K562 (cell line): ENCODE measurements at regions not wholly inside any gene's neighbourhood (a gene's known extent, or its start where the extent isn't known, plus 50 kb on each side); places are given as distances from the start of the nearest gene placed in this dataset.

Experiments
- ATAC-seq: fragments of 200-7000 bp; cut with Tn5 transposase; 3 replicates; pipeline ENCODE4 v1.9.1; 2020; ENCODE audit warnings: moderate library complexity
- BruUV-seq: library from RNA; stranded (reverse); fragments of 400-500 nt; replicated peaks from 2 replicates; lab custom pipeline; 2021; lab: Mats Ljungman, UMichigan
- CTCF ChIA-PET: fragments of 300-600 bp; formaldehyde crosslinking; extraction: SDS; loops from one replicate; lab custom pipeline; 2021; ENCODE audit warnings: low intra/inter-chr PET ratio; lab: Yijun Ruan, JAX
- POLR2A ChIA-PET: fragments of 300-600, 350-650 bp; sonication (Branson Sonifier 250); formaldehyde crosslinking; extraction: SDS; loops from one replicate; lab custom pipeline; 2021; ENCODE audit warnings: antibody characterized with exemption, inconsistent platforms; lab: Yijun Ruan, JAX
- DNase-seq, 4 experiments: peaks; one replicate each; pipeline versions ENCODE4 v3.0.0 to v3.0.0-alpha.2; 2011 to 2018; ENCODE audit warnings: low spot score in 3 of 4, mixed read lengths in 3 of 4; ENCODE audit errors: extremely low read depth in 1 of 4
- FAIRE-seq: peaks from 2 replicates; lab custom pipeline; 2011; peaks lifted over from hg19 to GRCh38; lab: Jason Lieb, UNC
- H2AFZ ChIP-seq: 2 replicates; pipeline ENCODE4 v1.6.0; 2011; ENCODE audit warnings: low read depth, low read length, control low read depth, inconsistent platforms
- H3K27ac ChIP-seq: fragments of 200-600 bp; 3 replicates; pipeline ENCODE4 v1.8.0; 2011; ENCODE audit warnings: low read depth, mild to moderate bottlenecking, control low read depth, inconsistent platforms, low read length, moderate library complexity, mixed read lengths; ENCODE audit errors: extremely low read depth
- H3K27me3 ChIP-seq, 2 experiments: fragments of 300-600 bp in 1 of 2; 2 replicates in 1 of 2; 3 replicates in 1 of 2; pipeline versions ENCODE4 v1.6.0 to v1.8.0; 2011; ENCODE audit warnings: inconsistent platforms in 2 of 2, low read length in 2 of 2, mild to moderate bottlenecking in 1 of 2, mixed read lengths in 1 of 2, moderate library complexity in 1 of 2; ENCODE audit not compliant: control insufficient read depth in 2 of 2, insufficient read depth in 2 of 2
- H3K36me3 ChIP-seq: fragments of 300-600 bp; 3 replicates; pipeline ENCODE4 v1.8.0; 2011; ENCODE audit warnings: mild to moderate bottlenecking, low read length, inconsistent platforms; ENCODE audit not compliant: control insufficient read depth, insufficient read depth
- H3K4me1 ChIP-seq, 2 experiments: fragments of 200-600 bp in 1 of 2; replicated peaks in 1 of 2; 2 replicates in 1 of 2; 3 replicates in 1 of 2; pipeline versions ENCODE4 v1.5.1 to v1.8.0; 2011; ENCODE audit warnings: inconsistent platforms in 2 of 2, low read length in 2 of 2, mild to moderate bottlenecking in 1 of 2, mixed read lengths in 1 of 2, moderate library complexity in 1 of 2; ENCODE audit not compliant: control insufficient read depth in 2 of 2, insufficient read depth in 2 of 2
- H3K4me2 ChIP-seq: 2 replicates; pipeline ENCODE4 v1.6.1; 2011; ENCODE audit warnings: low read length, control low read depth, inconsistent platforms, mixed read lengths; ENCODE audit not compliant: insufficient read depth
- H3K4me3 ChIP-seq: fragments of 200-600 bp; sonication (generic), shearing (Covaris generic); 2 replicates; pipeline ENCODE4 v1.5.1; 2016; ENCODE audit warnings: control low read depth, inconsistent platforms
- H3K79me2 ChIP-seq: fragments of 200-600 bp; 3 replicates; pipeline ENCODE4 v1.8.0; 2011; ENCODE audit warnings: low read length, inconsistent platforms; ENCODE audit not compliant: control insufficient read depth, insufficient read depth
- H3K9ac ChIP-seq, 2 experiments: 2 replicates each; pipeline versions ENCODE4 v1.6.0 to v1.6.1; 2011; ENCODE audit warnings: low read depth in 2 of 2, low read length in 2 of 2, control low read depth in 1 of 2, inconsistent platforms in 1 of 2, mild to moderate bottlenecking in 1 of 2, mixed read lengths in 1 of 2; ENCODE audit not compliant: insufficient read depth in 1 of 2
- H3K9me1 ChIP-seq: one replicate; pipeline ENCODE4 v1.6.0; 2011; ENCODE audit warnings: inconsistent platforms, mild to moderate bottlenecking, low read length, moderate library complexity; ENCODE audit not compliant: control insufficient read depth, insufficient read depth
- H3K9me3 ChIP-seq: replicated peaks from 2 replicates; pipeline ENCODE4 v1.5.1; 2011; ENCODE audit warnings: low read depth, low read length, inconsistent platforms; ENCODE audit not compliant: control insufficient read depth, insufficient read depth
- H4K20me1 ChIP-seq: replicated peaks from 2 replicates; pipeline ENCODE4 v1.6.1; 2011; ENCODE audit warnings: low read length, inconsistent platforms, mixed read lengths; ENCODE audit not compliant: control insufficient read depth, insufficient read depth
- ARID1B ChIP-seq: fragments of 450-650 bp; IDR thresholded peaks from 2 replicates; pipeline ENCODE4 v1.6.1; 2016; ENCODE audit warnings: antibody characterized with exemption, mild to moderate bottlenecking, inconsistent platforms
- EHMT2 ChIP-seq: fragments of 450-650 bp; IDR thresholded peaks from 2 replicates; pipeline ENCODE4 v1.6.1; 2018; ENCODE audit warnings: antibody characterized with exemption
- FOXM1 ChIP-seq, 2 experiments: fragments of 450-650 bp in 1 of 2; sonication (generic) in 1 of 2; formaldehyde crosslinking in 1 of 2; IDR thresholded peaks; 2 replicates each; pipeline versions ENCODE4 v1.6.1 to v1.9.0; 2017 to 2022; ENCODE audit warnings: low read depth in 2 of 2, mild to moderate bottlenecking in 2 of 2, missing genetic modification reagents in 1 of 2, moderate library complexity in 1 of 2
- HOMEZ ChIP-seq: fragments of 250-450 bp; sonication (Bioruptor Pico); IDR thresholded peaks from 2 replicates; pipeline ENCODE4 v1.4.0; 2020; ENCODE audit warnings: mild to moderate bottlenecking, moderate library complexity
- KDM1A ChIP-seq, 2 experiments: fragments of 450-650 bp; IDR thresholded peaks; 2 replicates each; pipeline ENCODE4 v1.6.1; 2016; ENCODE audit warnings: mild to moderate bottlenecking in 2 of 2
- NR2C1 ChIP-seq, 2 experiments: fragments of 450-650 bp; IDR thresholded peaks; 2 replicates each; pipeline ENCODE4 v1.6.1; 2017; ENCODE audit warnings: mild to moderate bottlenecking in 2 of 2, antibody characterized with exemption in 1 of 2, inconsistent platforms in 1 of 2, missing compliant biosample characterization in 1 of 2, missing genetic modification characterization in 1 of 2
- PTTG1 ChIP-seq: fragments of 450-650 bp; IDR thresholded peaks from 2 replicates; pipeline ENCODE4 v1.6.1; 2016; ENCODE audit warnings: low read depth, mild to moderate bottlenecking, missing genetic modification characterization, missing compliant biosample characterization
- RBFOX2 ChIP-seq: fragments of 200-400 bp; formaldehyde crosslinking; IDR thresholded peaks from 2 replicates; pipeline ENCODE4 v1.6.1; 2017; ENCODE audit warnings: low read depth, mild to moderate bottlenecking, low read length, moderate library complexity
- RBM22 ChIP-seq: fragments of 200-400 bp; formaldehyde crosslinking; IDR thresholded peaks from 2 replicates; pipeline ENCODE4 v1.6.1; 2018; ENCODE audit warnings: low read length, low read depth; ENCODE audit not compliant: poor library complexity, severe bottlenecking
- SAP30 ChIP-seq: fragments of 200-600 bp; sonication (generic); IDR thresholded peaks from 2 replicates; pipeline ENCODE4 v1.6.1; 2012; ENCODE audit warnings: borderline replicate concordance, low read depth, mild to moderate bottlenecking, moderate library complexity, low read length, control low read depth, inconsistent platforms; ENCODE audit not compliant: insufficient read depth, poor library complexity, severe bottlenecking
- YY1 ChIP-seq, 3 experiments: IDR thresholded peaks; 2 replicates each; pipeline ENCODE4 v1.6.1; 2011; ENCODE audit warnings: low read length in 2 of 3, mild to moderate bottlenecking in 2 of 3, moderate library complexity in 2 of 3, borderline replicate concordance in 1 of 3, control low read depth in 1 of 3, low read depth in 1 of 3; ENCODE audit not compliant: insufficient read depth in 3 of 3, insufficient replicate concordance in 2 of 3, control insufficient read depth in 1 of 3, insufficient read length in 1 of 3; ENCODE audit errors: extremely low read depth in 1 of 3
- ZBTB12 ChIP-seq: fragments of 250-450 bp; sonication (Bioruptor Pico); IDR thresholded peaks from 2 replicates; pipeline ENCODE4 v1.4.0; 2020
- ZFPM2 ChIP-seq: fragments of 250-450 bp; sonication (Bioruptor Pico); IDR thresholded peaks from 2 replicates; pipeline ENCODE4 v1.5.1; 2022; ENCODE audit warnings: mild to moderate bottlenecking
- ZNF212 ChIP-seq: fragments of 450-650 bp; formaldehyde crosslinking; IDR thresholded peaks from 2 replicates; pipeline ENCODE4 v1.4.0; 2020; ENCODE audit warnings: mild to moderate bottlenecking
- ZNF23 ChIP-seq: fragments of 250-450 bp; sonication (Bioruptor Pico); IDR thresholded peaks from 2 replicates; pipeline ENCODE4 v1.4.0; 2020; ENCODE audit warnings: mild to moderate bottlenecking
- ZSCAN29 ChIP-seq: fragments of 450-650 bp; IDR thresholded peaks from 2 replicates; pipeline ENCODE4 v1.6.1; 2017
- WGBS: fragments of 100-300 bp; shearing (Covaris generic); methylation state at CpG from one replicate; pipeline ENCODE4 v1.1.6; 2016; ENCODE audit warnings: low coverage, mixed read lengths; ENCODE audit not compliant: insufficient coverage; ENCODE audit errors: missing lambda C conversion rate; 5-methylcytosine and 5-hydroxymethylcytosine counted together
- in situ Hi-C: fragments of 300-500 bp; cut with MboI; formaldehyde crosslinking; loops from 4 replicates; pipeline ENCODE4 v1.15.0; 2018; ENCODE audit warnings: inconsistent platforms, mixed read lengths
- intact Hi-C: fragments of 100-400 bp; cut with micrococcal nuclease; formaldehyde crosslinking; loops from 2 replicates; pipeline ENCODE4 v1.14.2; 2022
- TF ChIP-seq, protein P1 (sequence below), 2 experiments: fragments of 200-800 bp in 1 of 2; sonication (Bioruptor generic) in 1 of 2; sonication (generic) in 1 of 2; formaldehyde crosslinking in 1 of 2; IDR thresholded peaks in 1 of 2; conservative IDR thresholded peaks in 1 of 2; 2 replicates each; pipeline versions ENCODE4 v1.5.0 to v1.6.1; 2016 to 2020; ENCODE audit warnings: missing compliant biosample characterization in 1 of 2, missing genetic modification characterization in 1 of 2, missing genetic modification reagents in 1 of 2

DNA sequence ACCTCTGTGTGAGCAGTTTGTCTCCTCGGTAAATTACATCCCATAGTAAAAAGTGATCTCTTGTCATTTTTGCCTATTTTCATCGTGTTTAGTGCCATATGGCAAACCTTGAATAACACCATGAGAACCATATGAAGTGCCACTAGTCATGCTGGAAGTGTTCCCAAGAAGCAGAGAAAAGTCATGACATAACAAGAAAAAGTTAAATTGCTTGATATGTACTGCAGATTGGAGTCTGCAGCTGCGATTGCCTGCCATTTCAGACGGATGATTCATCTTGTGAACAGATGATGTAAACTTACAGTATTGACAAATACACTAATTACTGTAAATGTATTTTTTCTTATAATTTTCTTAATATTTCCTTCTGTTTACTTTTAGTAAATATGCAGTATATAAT, 846.7 kb downstream of the BCL11A start:
- intact Hi-C loops (no loop called here), in situ Hi-C loops (no loop called here)
- no peak for DNase-seq
- no peaks in the 10 kb centered on the region for H3K79me2 ChIP-seq
- no peaks in the 10 kb centered on the region for H3K27me3 ChIP-seq
- H3K27ac ChIP-seq: no peak overlapping the region
- no peaks in the 10 kb centered on the region for H4K20me1 ChIP-seq
- no peak for FAIRE-seq
- no TSS peak for BruUV-seq
- H3K4me2 ChIP-seq: no peak overlapping the region
- no peaks in the 10 kb centered on the region for H3K9me1 ChIP-seq
- no peak overlapping the region for H3K4me3 ChIP-seq
- TF ChIP-seq PTTG1 (tag): no peak
- no peak for TF ChIP-seq EHMT2
- no peak for TF ChIP-seq ZNF212 (CRISPR knock-in tag)
- TF ChIP-seq YY1 (IDR thresholded peaks at IDR 0.05; ENCODE audit: borderline replicate concordance in 1 of 3, control insufficient read depth in 1 of 3, extremely low read depth in 1 of 3, insufficient read depth in 3 of 3, insufficient read length in 1 of 3, insufficient replicate concordance in 2 of 3, low read depth in 1 of 3, low read length in 2 of 3): no peak
- no peak for TF ChIP-seq SAP30
- TF ChIP-seq FOXM1 (IDR thresholded peaks at IDR 0.05; ENCODE audit: low read depth): no peak
- TF ChIP-seq FOXM1 (CRISPR knock-in tag; IDR thresholded peaks at IDR 0.05; ENCODE audit: low read depth): no peak
- no peak for TF ChIP-seq HOMEZ (CRISPR knock-in tag)
- TF ChIP-seq ZSCAN29: no peak
- no peak for TF ChIP-seq RBFOX2
- TF ChIP-seq NR2C1 (IDR thresholded peaks at IDR 0.05): no peak
- no peak for TF ChIP-seq NR2C1 (tag; IDR thresholded peaks at IDR 0.05)
- TF ChIP-seq ARID1B: no peak
- TF ChIP-seq ZBTB12: no peak
- no peak for TF ChIP-seq ZNF23 (CRISPR knock-in tag)
- TF ChIP-seq, protein P1, sequence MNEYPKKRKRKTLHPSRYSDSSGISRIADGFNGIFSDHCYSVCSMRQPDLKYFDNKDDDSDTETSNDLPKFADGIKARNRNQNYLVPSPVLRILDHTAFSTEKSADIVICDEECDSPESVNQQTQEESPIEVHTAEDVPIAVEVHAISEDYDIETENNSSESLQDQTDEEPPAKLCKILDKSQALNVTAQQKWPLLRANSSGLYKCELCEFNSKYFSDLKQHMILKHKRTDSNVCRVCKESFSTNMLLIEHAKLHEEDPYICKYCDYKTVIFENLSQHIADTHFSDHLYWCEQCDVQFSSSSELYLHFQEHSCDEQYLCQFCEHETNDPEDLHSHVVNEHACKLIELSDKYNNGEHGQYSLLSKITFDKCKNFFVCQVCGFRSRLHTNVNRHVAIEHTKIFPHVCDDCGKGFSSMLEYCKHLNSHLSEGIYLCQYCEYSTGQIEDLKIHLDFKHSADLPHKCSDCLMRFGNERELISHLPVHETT (CRISPR knock-in tag; conservative IDR thresholded peaks at IDR 0.05 in 1 of 2, IDR thresholded peaks at IDR 0.05 in 1 of 2): no peak
- no peak for TF ChIP-seq KDM1A (IDR thresholded peaks at IDR 0.05)
- TF ChIP-seq RBM22: no peak
- no peak for TF ChIP-seq ZFPM2 (CRISPR knock-in tag)
- no peak overlapping the region for H3K9ac ChIP-seq
- H3K36me3 ChIP-seq: no peaks in the 10 kb centered on the region
- H2AFZ ChIP-seq: no peak overlapping the region
- POLR2A ChIA-PET: no interaction called here
- ATAC-seq: no peak
- no peaks in the 10 kb centered on the region for H3K4me1 ChIP-seq
- H3K9me3 ChIP-seq: no peaks in the 10 kb centered on the region
- 4% methylated on average over 4 of the region's 4 CpGs for WGBS
- CTCF ChIA-PET: no interaction called here
